GM18511 (cell line): ENCODE measurements at regions not wholly inside any gene's neighbourhood (a gene's known extent, or its start where the extent isn't known, plus 50 kb on each side); places are given as distances from the start of the nearest gene placed in this dataset.

Source experiments
- ATAC-seq: cut with Tn5 transposase; IDR thresholded peaks from one replicate; pipeline ENCODE4 v1.9.1; 2021; ENCODE audit warnings: mild to moderate bottlenecking, moderate library complexity; ENCODE audit not compliant: unreplicated experiment

GRCh38 chr4:77360451-77360850 lies 203.4 kb downstream of the CCNG2 start:
- ATAC-seq, result no peak

DNA sequence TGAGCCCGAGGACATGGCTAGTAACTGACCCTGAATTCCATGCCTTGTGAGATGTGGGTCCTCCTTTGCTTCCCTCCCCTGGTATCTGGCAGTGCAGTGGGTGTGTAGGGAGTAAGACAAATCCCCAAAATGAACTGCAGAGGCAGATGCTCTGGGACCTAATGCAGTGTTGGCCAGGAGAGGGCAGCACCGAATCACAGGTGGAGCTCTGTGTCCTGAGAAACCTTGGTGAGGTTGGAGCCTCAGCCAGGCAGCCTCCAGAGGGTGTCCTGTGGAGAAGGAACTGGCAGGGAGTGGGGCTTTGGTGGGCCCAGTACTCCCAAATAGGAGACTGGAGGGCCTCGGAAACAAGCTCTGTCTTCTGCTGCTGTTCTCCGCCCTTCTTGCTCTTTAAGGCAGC lies 209.9 kb downstream of the CCNG2 start:
- peak; percentile 89 for ATAC-seq

- peak; percentile 62 for ATAC-seq
Measured at GRCh38 chr4:77367638-77368037, 210.6 kb downstream of the CCNG2 start.

- ATAC-seq, result no peak
Measured at GRCh38 chr4:77372375-77372774, 215.4 kb downstream of the CCNG2 start.

- ATAC-seq, result no peak
Measured at GRCh38 chr4:77375866-77376607, 219.0 kb downstream of the CCNG2 start.

GRCh38 chr4:77376788-77377460 lies 219.9 kb downstream of the CCNG2 start:
- ATAC-seq, result no peak

DNA sequence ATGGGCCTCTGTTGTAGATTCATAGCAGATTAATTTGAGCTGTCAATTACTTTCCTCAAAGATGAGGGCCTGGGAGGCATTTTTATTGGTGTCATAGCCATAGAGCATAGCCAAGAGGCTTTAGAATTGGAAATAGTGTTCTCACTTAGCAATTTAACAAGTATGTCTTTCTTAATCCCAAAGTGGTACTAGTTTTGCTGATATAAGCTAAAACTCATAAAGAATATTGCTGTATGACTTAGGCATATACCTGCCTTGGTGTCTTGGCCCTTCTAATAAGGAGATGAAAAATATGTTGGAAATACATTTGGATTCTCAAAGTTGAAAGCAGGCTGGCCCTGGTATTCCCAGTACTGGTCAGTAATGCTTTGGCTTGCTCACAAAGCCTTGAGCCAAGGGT lies 221.5 kb upstream of the CXCL13 start:
- ATAC-seq, result no peak

GRCh38 chr4:77385124-77385969 lies 220.3 kb upstream of the CXCL13 start:
- peak; percentile 74 for ATAC-seq

- ATAC-seq, result no peak
Measured at GRCh38 chr4:77393996-77394395, 211.6 kb upstream of the CXCL13 start.

DNA sequence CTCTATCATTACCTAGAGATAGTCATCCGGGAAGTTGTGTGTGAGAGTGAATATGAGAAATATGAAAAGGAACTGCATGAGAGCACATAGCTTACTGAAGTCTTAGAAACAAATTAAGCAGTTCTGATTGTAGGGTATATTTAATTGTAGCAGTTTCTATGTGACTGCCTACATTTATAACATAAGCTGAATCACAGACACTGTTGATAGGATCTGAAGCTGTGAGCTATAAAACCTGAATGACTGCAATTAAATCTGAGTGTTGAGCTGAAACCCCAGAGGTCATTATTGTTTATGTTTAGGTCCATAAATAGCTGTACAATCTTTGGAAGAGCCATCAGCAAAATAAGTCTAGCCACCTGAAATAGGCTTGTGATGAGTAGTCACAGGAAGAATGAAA lies 210.1 kb upstream of the CXCL13 start:
- no peak for ATAC-seq

- ATAC-seq, result no peak
Measured at GRCh38 chr4:77398256-77398655, 207.4 kb upstream of the CXCL13 start.

DNA sequence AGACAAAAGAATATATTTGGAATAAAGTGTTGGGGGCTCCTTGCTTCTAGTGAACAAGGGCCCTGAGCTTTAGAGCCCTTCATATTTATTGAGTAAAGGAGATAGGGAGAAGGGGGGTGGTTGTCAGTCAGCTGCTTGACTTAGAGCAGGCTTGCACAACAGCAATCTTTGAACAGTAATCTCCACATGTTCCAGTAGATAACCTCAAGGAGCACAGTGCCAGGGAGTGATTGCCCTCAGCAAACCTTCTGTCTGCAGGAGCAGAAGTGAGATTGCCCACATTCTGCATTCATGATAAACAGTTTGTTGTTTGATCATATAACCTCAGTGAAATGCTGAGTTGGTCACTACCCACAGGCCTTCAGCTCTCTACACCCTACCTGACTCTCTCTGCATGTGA lies 205.8 kb upstream of the CXCL13 start:
- no peak for ATAC-seq

DNA sequence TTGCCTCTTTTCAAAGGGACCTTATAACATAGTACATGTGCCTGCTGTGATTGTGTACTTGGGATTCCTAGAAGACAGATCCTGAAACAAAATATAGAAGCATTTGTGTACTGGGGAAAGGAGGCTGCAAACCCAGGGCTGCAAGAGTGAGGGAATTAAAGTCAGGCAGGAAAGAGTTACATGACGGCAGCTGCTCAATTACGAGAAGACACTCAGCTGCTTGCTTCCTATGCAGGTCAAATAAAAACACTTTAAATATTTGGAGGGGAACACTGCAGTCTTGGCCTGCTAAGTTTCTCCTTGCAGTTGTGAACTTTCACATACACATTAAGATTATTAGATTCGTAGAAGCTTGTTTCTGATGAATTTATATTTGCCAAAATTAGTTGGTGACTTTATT lies 191.9 kb upstream of the CXCL13 start:
- no peak for ATAC-seq

- no peak for ATAC-seq
Measured at GRCh38 chr4:77415689-77416088, 189.9 kb upstream of the CXCL13 start.

DNA sequence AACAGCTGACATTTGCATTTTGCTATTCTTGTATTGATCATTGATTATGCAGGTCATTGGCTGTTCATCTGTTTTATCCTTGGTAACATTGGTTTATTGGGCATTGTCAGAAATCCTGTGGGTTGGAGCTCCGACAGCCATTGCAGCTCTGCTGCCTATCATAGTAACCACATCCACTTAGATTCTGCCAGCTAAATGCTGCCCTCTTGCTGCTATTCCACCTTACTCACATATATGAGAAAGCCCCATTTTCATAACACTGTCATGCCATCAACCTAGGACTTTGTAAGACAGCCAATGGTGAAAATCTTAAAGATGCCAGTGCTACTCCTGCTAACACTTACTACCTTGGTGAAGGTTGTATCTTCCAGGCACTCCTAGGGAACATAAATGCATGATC lies 187.3 kb upstream of the CXCL13 start:
- peak; percentile 58 for ATAC-seq

- ATAC-seq, result no peak
Measured at GRCh38 chr4:77430847-77431246, 174.8 kb upstream of the CXCL13 start.

DNA sequence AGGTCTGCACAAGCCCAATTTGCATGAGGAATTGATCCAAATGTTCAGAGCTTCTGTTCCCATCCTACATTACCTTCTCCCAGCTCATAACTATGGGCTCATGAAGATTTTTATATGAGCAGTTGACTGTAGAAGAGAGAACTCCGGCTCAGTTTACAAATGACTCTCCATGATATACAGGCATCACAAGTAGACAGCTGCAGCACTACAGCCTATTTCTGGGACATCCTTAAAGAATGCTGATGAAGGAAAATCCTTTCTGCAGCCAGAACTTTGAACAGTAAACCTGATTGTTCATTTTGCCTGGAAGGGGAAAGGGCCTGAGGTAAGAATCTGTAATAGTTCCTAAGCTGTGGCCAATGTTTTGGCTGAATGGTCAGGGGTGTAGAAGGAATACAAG lies 174.1 kb upstream of the CXCL13 start:
- ATAC-seq, result no peak

DNA sequence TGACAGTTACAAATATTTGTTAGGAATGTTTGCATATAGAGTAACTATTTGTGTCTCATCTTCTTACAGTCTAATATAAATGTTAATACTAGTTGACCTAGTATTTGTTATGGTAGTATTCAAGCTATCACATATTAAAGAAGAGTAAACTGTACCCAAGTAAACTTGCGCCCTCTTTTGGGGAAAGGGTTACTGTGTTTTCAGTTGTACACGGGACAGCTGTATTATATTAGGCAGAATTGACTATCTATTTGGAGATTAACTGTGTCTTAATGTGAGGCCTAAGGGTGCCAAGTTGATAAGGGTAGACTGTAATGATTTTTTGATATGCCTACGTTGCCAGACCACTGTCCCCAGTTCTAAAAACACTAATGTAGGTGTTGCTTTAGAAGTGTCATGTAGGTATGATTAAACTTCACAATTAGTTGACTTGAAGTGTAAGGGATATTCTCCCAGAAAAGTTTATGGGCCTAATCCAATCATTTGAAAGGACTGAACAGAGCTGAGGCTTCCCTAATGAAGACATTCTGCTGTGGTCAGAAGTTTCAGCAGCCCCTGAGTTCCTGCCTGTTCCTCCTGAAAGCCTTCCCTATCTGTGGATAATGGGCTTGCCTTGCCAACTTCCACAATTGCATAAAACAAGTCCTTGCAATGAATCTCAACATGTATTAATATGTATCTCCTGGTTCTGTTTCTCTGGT lies 172.8 kb upstream of the CXCL13 start:
- peak; percentile 30 for ATAC-seq

DNA sequence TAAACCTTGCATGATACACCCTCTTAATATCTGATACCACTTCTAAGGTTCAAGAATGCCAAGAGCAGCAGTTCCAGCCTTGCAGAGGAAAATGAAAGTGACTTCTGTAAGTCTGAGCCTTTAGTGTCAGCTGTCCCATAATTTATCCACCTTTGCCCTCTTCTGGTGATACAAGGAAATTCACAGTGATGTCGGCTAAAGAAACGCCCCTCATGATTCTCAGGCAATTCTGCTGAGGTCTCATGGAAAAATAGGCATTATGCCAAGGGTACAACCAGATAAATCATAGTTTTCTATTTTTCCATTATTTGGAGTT lies 172.2 kb upstream of the CXCL13 start:
- peak; percentile 96 for ATAC-seq

GRCh38 chr4:77434299-77435092 lies 171.1 kb upstream of the CXCL13 start:
- no peak for ATAC-seq
